HCT116 (cell line): ENCODE measurements at regions not wholly inside any gene's neighbourhood (a gene's known extent, or its start where the extent isn't known, plus 50 kb on each side); places are given as distances from the start of the nearest gene placed in this dataset.

Experiments
- ATAC-seq: fragments of 200-7000 bp; cut with Tn5 transposase; 2 replicates; pipeline ENCODE4 v1.9.1; 2020; ENCODE audit warnings: mild to moderate bottlenecking, moderate library complexity
- BruUV-seq: library from RNA; stranded (reverse); fragments of 400-500 nt; replicated peaks from 2 replicates; lab custom pipeline; 2021; lab: Mats Ljungman, UMichigan
- CTCF ChIA-PET: fragments of 300-600 bp; sonication (Branson Sonifier 250); formaldehyde crosslinking; loops from one replicate; lab custom pipeline; 2021; ENCODE audit warnings: antibody characterized with exemption; lab: Charles Lee
- POLR2A ChIA-PET: fragments of 300-600, 350-600 bp; sonication (Branson Sonifier 250); formaldehyde crosslinking; loops from one replicate; lab custom pipeline; 2021; ENCODE audit warnings: antibody characterized with exemption; lab: Charles Lee
- RAD21 ChIA-PET, 2 experiments: fragments of 300-600 bp; sonication (Branson Sonifier 250); formaldehyde crosslinking; loops; one replicate each; lab custom pipeline; 2023; ENCODE audit warnings: low total read pairs in 2 of 2; ENCODE audit not compliant: uncharacterized antibody in 2 of 2, unreplicated experiment in 2 of 2, low non-redundant PET in 1 of 2; lab: Charles Lee
- DNase-seq: peaks from one replicate; pipeline ENCODE4 v3.0.0-alpha.2; 2010; ENCODE audit warnings: low read depth, low spot score
- H2AFZ ChIP-seq: fragments of 200-600 bp; shearing (Covaris generic), sonication (generic); 2 replicates; pipeline ENCODE4 v1.6.1; 2017; ENCODE audit warnings: low read depth, mixed run types, mixed read lengths, antibody characterized with exemption, low read length; ENCODE audit not compliant: poor library complexity, severe bottlenecking
- H3K27ac ChIP-seq: 2 replicates; pipeline ENCODE4 v1.5.1; 2012; ENCODE audit warnings: low read depth, low read length
- H3K27me3 ChIP-seq: fragments of 200-600 bp; sonication (generic); 2 replicates; pipeline ENCODE4 v1.6.1; 2016; ENCODE audit warnings: mixed run types, low read length, mixed read lengths; ENCODE audit not compliant: insufficient read depth
- H3K36me3 ChIP-seq, 2 experiments: fragments of 200-500 bp in 1 of 2; fragments of 200-600 bp in 1 of 2; sonication (Bioruptor generic) in 1 of 2; sonication (generic) in 1 of 2; 2 replicates each; pipeline versions ENCODE4 v1.5.1 to v1.6.1; 2014 to 2016; ENCODE audit warnings: low read length in 2 of 2, inconsistent platforms in 1 of 2, mixed read lengths in 1 of 2, mixed run types in 1 of 2; ENCODE audit not compliant: insufficient read depth in 2 of 2, control insufficient read depth in 1 of 2
- H3K4me1 ChIP-seq, 2 experiments: fragments of 200-600 bp in 1 of 2; sonication (generic) in 1 of 2; 2 replicates each; pipeline versions ENCODE4 v1.5.1 to v1.6.1; 2012 to 2017; ENCODE audit warnings: low read length in 2 of 2, inconsistent platforms in 1 of 2, mild to moderate bottlenecking in 1 of 2, mixed read lengths in 1 of 2, mixed run types in 1 of 2, moderate library complexity in 1 of 2; ENCODE audit not compliant: insufficient read depth in 2 of 2, control insufficient read depth in 1 of 2
- H3K4me2 ChIP-seq: fragments of 200-600 bp; sonication (generic); 2 replicates; pipeline ENCODE4 v1.6.1; 2017; ENCODE audit warnings: mixed run types, low read length, mixed read lengths
- H3K4me3 ChIP-seq, 2 experiments: fragments of 200-600 bp in 1 of 2; sonication (generic) in 1 of 2; replicated peaks in 1 of 2; 2 replicates each; pipeline ENCODE4 v1.5.1; 2011 to 2016; ENCODE audit warnings: low read length in 2 of 2, control low read depth in 1 of 2, low read depth in 1 of 2, mild to moderate bottlenecking in 1 of 2, mixed read lengths in 1 of 2, mixed run types in 1 of 2
- H3K79me2 ChIP-seq: fragments of 200-600 bp; sonication (generic); 2 replicates; pipeline ENCODE4 v1.6.1; 2017; ENCODE audit warnings: mild to moderate bottlenecking, mixed run types, low read length, moderate library complexity, mixed read lengths; ENCODE audit not compliant: insufficient read depth
- H3K9ac ChIP-seq: fragments of 200-600 bp; sonication (generic); 2 replicates; pipeline ENCODE4 v1.6.1; 2016; ENCODE audit warnings: low read length, mixed read lengths
- H3K9me2 ChIP-seq: fragments of 200-600 bp; sonication (generic), shearing (Covaris generic); 2 replicates; pipeline ENCODE4 v1.6.1; 2017; ENCODE audit warnings: mixed run types, mild to moderate bottlenecking, moderate library complexity; ENCODE audit not compliant: insufficient read depth
- H3K9me3 ChIP-seq, 2 experiments: fragments of 200-500 bp in 1 of 2; fragments of 200-600 bp in 1 of 2; sonication (Bioruptor generic) in 1 of 2; sonication (generic) in 1 of 2; 2 replicates each; pipeline ENCODE4 v1.6.1; 2014 to 2017; ENCODE audit warnings: low read length in 2 of 2, mixed read lengths in 2 of 2, inconsistent platforms in 1 of 2, low read depth in 1 of 2, mild to moderate bottlenecking in 1 of 2, mixed run types in 1 of 2, moderate library complexity in 1 of 2; ENCODE audit not compliant: control insufficient read depth in 1 of 2, insufficient read depth in 1 of 2
- H4K20me1 ChIP-seq: fragments of 200-600 bp; sonication (generic), shearing (Covaris generic); 2 replicates; pipeline ENCODE4 v1.6.1; 2017; ENCODE audit warnings: mixed run types, mild to moderate bottlenecking, moderate library complexity; ENCODE audit not compliant: insufficient read depth
- EGR1 ChIP-seq: IDR thresholded peaks from 2 replicates; pipeline ENCODE4 v1.6.1; 2012; ENCODE audit warnings: low read depth
- FOSL1 ChIP-seq: IDR thresholded peaks from 2 replicates; pipeline ENCODE4 v1.6.1; 2012; ENCODE audit warnings: low read depth
- JUND ChIP-seq: IDR thresholded peaks from 2 replicates; pipeline ENCODE4 v1.6.1; 2012
- POLR2A ChIP-seq: IDR thresholded peaks from 2 replicates; pipeline ENCODE4 v1.7.0; 2011; ENCODE audit warnings: borderline replicate concordance; ENCODE audit not compliant: insufficient read depth, insufficient read length; ENCODE audit errors: extremely low read depth
- POLR2AphosphoS5 ChIP-seq: IDR thresholded peaks from 2 replicates; pipeline ENCODE4 v1.6.1; 2011; ENCODE audit warnings: mild to moderate bottlenecking, low read depth, low read length, moderate library complexity
- RAD21 ChIP-seq: IDR thresholded peaks from 2 replicates; pipeline ENCODE4 v1.6.1; 2012; ENCODE audit warnings: low read depth, mild to moderate bottlenecking
- SIN3A ChIP-seq: IDR thresholded peaks from 2 replicates; pipeline ENCODE4 v1.6.1; 2012; ENCODE audit warnings: low read depth
- ZFX ChIP-seq: fragments of 450-650 bp; IDR thresholded peaks from 2 replicates; pipeline ENCODE4 v1.6.1; 2017
- intact Hi-C: fragments of 100-400 bp; cut with micrococcal nuclease; formaldehyde crosslinking; loops from 2 replicates; pipeline ENCODE4 v1.10.0; 2022
- TF ChIP-seq, protein P1 (sequence below): IDR thresholded peaks from 2 replicates; pipeline ENCODE4 v1.6.1; 2012; ENCODE audit warnings: low read depth
- TF ChIP-seq, protein P2 (sequence below): IDR thresholded peaks from 2 replicates; pipeline ENCODE4 v1.6.1; 2012
- TF ChIP-seq, protein P3 (sequence below): IDR thresholded peaks from 2 replicates; pipeline ENCODE4 v1.6.1; 2012
- TF ChIP-seq, protein P4 (sequence below), 3 experiments: fragments of 200-600 bp in 1 of 3; sonication (generic) in 1 of 3; IDR thresholded peaks in 2 of 3; conservative IDR thresholded peaks in 1 of 3; 2 replicates each; pipeline ENCODE4 v1.5.1; 2012 to 2017; ENCODE audit warnings: low read depth in 2 of 3, low read length in 2 of 3, antibody characterized with exemption in 1 of 3, borderline replicate concordance in 1 of 3, control low read depth in 1 of 3, mild to moderate bottlenecking in 1 of 3, mixed read lengths in 1 of 3, mixed run types in 1 of 3, moderate library complexity in 1 of 3; ENCODE audit not compliant: insufficient read depth in 1 of 3

DNA sequence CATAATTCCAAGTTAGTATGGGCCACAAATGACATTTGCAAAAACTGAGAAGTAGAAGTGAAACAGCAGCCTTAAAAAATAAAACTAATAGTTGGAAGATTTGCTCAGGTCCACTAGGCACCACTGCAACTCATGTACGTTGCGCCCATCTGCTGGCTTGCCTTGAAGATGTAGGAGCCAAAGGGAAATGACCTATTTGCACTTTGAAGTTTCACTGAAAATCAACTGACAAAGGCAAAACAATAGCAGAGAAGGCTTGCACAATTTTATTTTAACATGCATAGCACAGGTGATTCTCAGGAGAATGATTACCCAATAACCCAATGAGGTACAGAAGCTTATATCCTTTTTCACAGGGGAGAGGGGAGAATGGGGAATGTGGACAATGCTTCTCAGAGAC lies 170.1 kb upstream of the USP25 start:
- no peak for ATAC-seq
- intact Hi-C loops, result no loop called here
- H3K79me2 ChIP-seq, result no peaks in the 10 kb centered on the region

GRCh38 chr21:15560383-15561056 lies 169.3 kb upstream of the USP25 start:
- Histone ChIP-seq H3K27ac (no peak overlapping the region), H3K79me2 (no peaks in the 10 kb centered on the region), H3K9me3 (no peaks in the 10 kb centered on the region), H3K4me1 (no peaks in the 10 kb centered on the region), H3K4me3 (no peak overlapping the region), H3K36me3 (no peaks in the 10 kb centered on the region), H4K20me1 (no peaks in the 10 kb centered on the region), H3K4me2 (no peak overlapping the region), H2AFZ (no peak overlapping the region), H3K9ac (no peak overlapping the region), H3K27me3 (no peaks in the 10 kb centered on the region), H3K9me2 (no peaks in the 10 kb centered on the region)
- ATAC-seq (no peak), DNase-seq (no peak)
- CTCF ChIA-PET, result no interaction called here
- RAD21 ChIA-PET, result no interaction called here
- intact Hi-C loops, result no loop called here
- BruUV-seq, result no TSS peak
- POLR2A ChIA-PET, result no interaction called here
- no peak for TF ChIP-seq JUND
- no peak for TF ChIP-seq FOSL1
- TF ChIP-seq, protein P1, sequence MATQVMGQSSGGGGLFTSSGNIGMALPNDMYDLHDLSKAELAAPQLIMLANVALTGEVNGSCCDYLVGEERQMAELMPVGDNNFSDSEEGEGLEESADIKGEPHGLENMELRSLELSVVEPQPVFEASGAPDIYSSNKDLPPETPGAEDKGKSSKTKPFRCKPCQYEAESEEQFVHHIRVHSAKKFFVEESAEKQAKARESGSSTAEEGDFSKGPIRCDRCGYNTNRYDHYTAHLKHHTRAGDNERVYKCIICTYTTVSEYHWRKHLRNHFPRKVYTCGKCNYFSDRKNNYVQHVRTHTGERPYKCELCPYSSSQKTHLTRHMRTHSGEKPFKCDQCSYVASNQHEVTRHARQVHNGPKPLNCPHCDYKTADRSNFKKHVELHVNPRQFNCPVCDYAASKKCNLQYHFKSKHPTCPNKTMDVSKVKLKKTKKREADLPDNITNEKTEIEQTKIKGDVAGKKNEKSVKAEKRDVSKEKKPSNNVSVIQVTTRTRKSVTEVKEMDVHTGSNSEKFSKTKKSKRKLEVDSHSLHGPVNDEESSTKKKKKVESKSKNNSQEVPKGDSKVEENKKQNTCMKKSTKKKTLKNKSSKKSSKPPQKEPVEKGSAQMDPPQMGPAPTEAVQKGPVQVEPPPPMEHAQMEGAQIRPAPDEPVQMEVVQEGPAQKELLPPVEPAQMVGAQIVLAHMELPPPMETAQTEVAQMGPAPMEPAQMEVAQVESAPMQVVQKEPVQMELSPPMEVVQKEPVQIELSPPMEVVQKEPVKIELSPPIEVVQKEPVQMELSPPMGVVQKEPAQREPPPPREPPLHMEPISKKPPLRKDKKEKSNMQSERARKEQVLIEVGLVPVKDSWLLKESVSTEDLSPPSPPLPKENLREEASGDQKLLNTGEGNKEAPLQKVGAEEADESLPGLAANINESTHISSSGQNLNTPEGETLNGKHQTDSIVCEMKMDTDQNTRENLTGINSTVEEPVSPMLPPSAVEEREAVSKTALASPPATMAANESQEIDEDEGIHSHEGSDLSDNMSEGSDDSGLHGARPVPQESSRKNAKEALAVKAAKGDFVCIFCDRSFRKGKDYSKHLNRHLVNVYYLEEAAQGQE, result no peak
- no peak for TF ChIP-seq POLR2AphosphoS5
- no peak for TF ChIP-seq POLR2A
- TF ChIP-seq ZFX, result no peak
- TF ChIP-seq, protein P2, sequence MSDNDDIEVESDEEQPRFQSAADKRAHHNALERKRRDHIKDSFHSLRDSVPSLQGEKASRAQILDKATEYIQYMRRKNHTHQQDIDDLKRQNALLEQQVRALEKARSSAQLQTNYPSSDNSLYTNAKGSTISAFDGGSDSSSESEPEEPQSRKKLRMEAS, result no peak
- TF ChIP-seq, protein P3, sequence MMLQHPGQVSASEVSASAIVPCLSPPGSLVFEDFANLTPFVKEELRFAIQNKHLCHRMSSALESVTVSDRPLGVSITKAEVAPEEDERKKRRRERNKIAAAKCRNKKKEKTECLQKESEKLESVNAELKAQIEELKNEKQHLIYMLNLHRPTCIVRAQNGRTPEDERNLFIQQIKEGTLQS, result no peak

More for the DNA sequence above, 170.1 kb upstream of the USP25 start:
- Histone ChIP-seq H3K27me3 (no peaks in the 10 kb centered on the region), H3K4me1 (no peaks in the 10 kb centered on the region), H3K36me3 (no peaks in the 10 kb centered on the region)
- no peak for TF ChIP-seq EGR1
- no peak for TF ChIP-seq RAD21
- TF ChIP-seq, protein P4, sequence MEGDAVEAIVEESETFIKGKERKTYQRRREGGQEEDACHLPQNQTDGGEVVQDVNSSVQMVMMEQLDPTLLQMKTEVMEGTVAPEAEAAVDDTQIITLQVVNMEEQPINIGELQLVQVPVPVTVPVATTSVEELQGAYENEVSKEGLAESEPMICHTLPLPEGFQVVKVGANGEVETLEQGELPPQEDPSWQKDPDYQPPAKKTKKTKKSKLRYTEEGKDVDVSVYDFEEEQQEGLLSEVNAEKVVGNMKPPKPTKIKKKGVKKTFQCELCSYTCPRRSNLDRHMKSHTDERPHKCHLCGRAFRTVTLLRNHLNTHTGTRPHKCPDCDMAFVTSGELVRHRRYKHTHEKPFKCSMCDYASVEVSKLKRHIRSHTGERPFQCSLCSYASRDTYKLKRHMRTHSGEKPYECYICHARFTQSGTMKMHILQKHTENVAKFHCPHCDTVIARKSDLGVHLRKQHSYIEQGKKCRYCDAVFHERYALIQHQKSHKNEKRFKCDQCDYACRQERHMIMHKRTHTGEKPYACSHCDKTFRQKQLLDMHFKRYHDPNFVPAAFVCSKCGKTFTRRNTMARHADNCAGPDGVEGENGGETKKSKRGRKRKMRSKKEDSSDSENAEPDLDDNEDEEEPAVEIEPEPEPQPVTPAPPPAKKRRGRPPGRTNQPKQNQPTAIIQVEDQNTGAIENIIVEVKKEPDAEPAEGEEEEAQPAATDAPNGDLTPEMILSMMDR (IDR thresholded peaks at IDR 0.05 in 2 of 3, conservative IDR thresholded peaks at IDR 0.05 in 1 of 3; ENCODE audit: borderline replicate concordance in 1 of 3, insufficient read depth in 1 of 3, low read depth in 2 of 3, low read length in 2 of 3), result no peak
- no peak for TF ChIP-seq FOSL1
- TF ChIP-seq SIN3A, result no peak
- TF ChIP-seq, all 23 proteins: peak for 0
- H3K4me3 ChIP-seq, result no peak overlapping the region
- no peak for DNase-seq
- POLR2A ChIA-PET, result no interaction called here
- CTCF ChIA-PET, result no interaction called here
- no peak overlapping the region for H2AFZ ChIP-seq
- H3K27ac ChIP-seq, result no peak overlapping the region
- no peaks in the 10 kb centered on the region for H3K9me3 ChIP-seq
- H3K9ac ChIP-seq, result no peak overlapping the region
- no peaks in the 10 kb centered on the region for H3K9me2 ChIP-seq
- H4K20me1 ChIP-seq, result no peaks in the 10 kb centered on the region
- H3K4me2 ChIP-seq, result no peak overlapping the region
- no TSS peak for BruUV-seq
- RAD21 ChIA-PET, result no interaction called here
